ENCODE measurements at regions not wholly inside any gene's neighbourhood (a gene's known extent, or its start where the extent isn't known, plus 50 kb on each side); places are given as distances from the start of the nearest gene placed in this dataset.
A peak's percentile ranks its signal among the peaks of the same experiment; 100 is the strongest.

GRCh38 chr11:10913075-10913474, 55.2 kb upstream of the ZBED5 start:
- Histone ChIP-seq H3K36me3 (no peaks in the 10 kb centered on the region), H3K27me3 (no peaks in the 10 kb centered on the region), H3K4me1 (peaks cover 5 to 20% (median 14%) of the 10 kb centered on the region in 4 donors), H3K4me3 (no peak overlapping the region), H3K9me3 (no peaks in the 10 kb centered on the region), H3K27ac (replicated peaks in 1 of 4) (no peak overlapping the region)
- intact Hi-C loops (cut with DNase I), result loop anchor here (5.0 to 10.0 kb wide), 2 partner anchors 121 to 538 kb away; no protein-coding TSS in a partner anchor
- WGBS, result 75% methylated on average over 1 of the region's 1 CpG
- peak; percentile 50 for DNase-seq (ENCODE audit: extremely low spot score)
- no peak for TF ChIP-seq CTCF (IDR thresholded peaks at IDR 0.05)
- no peak for TF ChIP-seq POLR2AphosphoS5 (IDR thresholded peaks at IDR 0.05)
- no peak for TF ChIP-seq POLR2A (IDR thresholded peaks at IDR 0.05; ENCODE audit: low read depth)
- TF ChIP-seq EP300 (IDR thresholded peaks at IDR 0.05), result no peak

DNA sequence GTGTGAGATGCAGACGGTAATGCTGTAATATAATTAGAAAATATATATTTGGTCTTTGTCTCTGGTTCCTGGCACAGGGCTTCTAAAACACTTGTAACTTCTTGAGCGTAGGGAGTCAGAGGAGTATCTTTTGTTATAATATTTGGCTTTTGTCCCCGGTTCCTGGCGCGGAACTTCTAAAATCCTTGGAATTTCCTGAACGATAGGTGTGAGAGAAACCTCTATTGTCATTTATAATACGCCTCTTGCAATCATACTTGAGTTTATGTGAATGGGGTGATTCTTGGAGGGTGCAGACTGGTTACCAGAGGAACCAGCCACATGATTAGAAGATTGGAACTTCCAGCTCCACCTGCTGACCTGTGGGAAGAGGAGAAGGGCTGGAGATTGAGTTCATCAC, 54.1 kb upstream of the ZBED5 start:
- Histone ChIP-seq H3K4me3 (peak overlapping the region in 1 of 4 donors; percentile 20), H3K36me3 (no peaks in the 10 kb centered on the region), H3K27ac (replicated peaks in 1 of 4) (peak overlapping the region in 2 of 4 donors; percentile 55 to 60), H3K27me3 (no peaks in the 10 kb centered on the region), H3K4me1 (peaks cover 5 to 20% (median 16%) of the 10 kb centered on the region in 4 donors), H3K9me3 (no peaks in the 10 kb centered on the region)
- intact Hi-C loops (cut with DNase I), result loop anchor here (5.0 to 10.0 kb wide), 2 partner anchors 120 to 537 kb away; no protein-coding TSS in a partner anchor
- WGBS, result 48% methylated on average over 7 of the region's 7 CpGs
- TF ChIP-seq EP300 (IDR thresholded peaks at IDR 0.05) (no peak), CTCF (IDR thresholded peaks at IDR 0.05) (no peak), POLR2A (IDR thresholded peaks at IDR 0.05; ENCODE audit: low read depth) (no peak), POLR2AphosphoS5 (IDR thresholded peaks at IDR 0.05) (peak in 1 of 2 donors; percentile 15)
- DNase-seq (ENCODE audit: extremely low spot score), result no peak

DNA sequence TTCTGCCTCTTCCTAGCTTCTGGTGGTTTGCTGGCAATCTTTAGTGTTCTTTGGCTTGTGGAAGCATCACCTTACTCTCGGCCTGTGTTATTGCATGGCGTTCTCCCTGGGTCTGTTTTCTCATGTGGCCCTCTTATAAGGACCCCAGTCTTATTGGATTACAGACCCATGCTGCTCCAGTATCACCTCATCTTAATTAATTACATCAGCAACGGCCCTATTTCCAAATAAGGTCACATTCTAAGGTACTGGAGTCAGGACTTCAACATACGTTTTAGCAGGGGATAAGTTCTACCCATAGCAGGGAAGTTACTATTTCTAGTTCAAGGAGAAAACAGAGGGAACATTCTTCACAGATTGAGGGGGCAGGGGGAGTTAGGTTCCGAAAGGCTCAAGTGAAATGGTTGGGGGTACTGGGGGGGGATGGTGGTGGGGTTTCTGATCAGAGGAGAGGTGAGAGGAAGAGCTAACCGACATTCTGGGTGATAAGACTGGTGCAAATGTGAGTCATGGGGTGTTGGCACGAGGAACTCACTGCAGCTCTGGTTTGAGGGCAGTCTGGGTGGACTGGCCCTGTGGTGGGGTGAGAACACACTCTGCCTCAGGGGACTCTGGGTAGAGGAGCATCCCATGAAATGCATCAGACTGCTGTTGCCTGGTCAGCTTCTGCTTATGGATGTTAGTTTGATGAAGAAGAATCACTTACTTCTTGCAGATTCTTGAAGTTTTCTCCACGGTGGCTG, 51.5 kb upstream of the ZBED5 start:
- Histone ChIP-seq H3K36me3 (no peaks in the 10 kb centered on the region), H3K4me1 (peaks cover 5 to 26% (median 16%) of the 10 kb centered on the region in 4 donors), H3K4me3 (no peak overlapping the region), H3K27ac (replicated peaks in 1 of 4) (no peak overlapping the region), H3K9me3 (no peaks in the 10 kb centered on the region), H3K27me3 (no peaks in the 10 kb centered on the region)
- intact Hi-C loops (cut with DNase I), result no loop called here
- no peak for DNase-seq (ENCODE audit: extremely low spot score)
- TF ChIP-seq POLR2A (IDR thresholded peaks at IDR 0.05; ENCODE audit: low read depth), result no peak
- TF ChIP-seq CTCF (IDR thresholded peaks at IDR 0.05), result no peak
- TF ChIP-seq EP300 (IDR thresholded peaks at IDR 0.05), result no peak
- TF ChIP-seq POLR2AphosphoS5 (IDR thresholded peaks at IDR 0.05), result no peak
- WGBS, result 69% methylated on average over 8 of the region's 8 CpGs

DNA sequence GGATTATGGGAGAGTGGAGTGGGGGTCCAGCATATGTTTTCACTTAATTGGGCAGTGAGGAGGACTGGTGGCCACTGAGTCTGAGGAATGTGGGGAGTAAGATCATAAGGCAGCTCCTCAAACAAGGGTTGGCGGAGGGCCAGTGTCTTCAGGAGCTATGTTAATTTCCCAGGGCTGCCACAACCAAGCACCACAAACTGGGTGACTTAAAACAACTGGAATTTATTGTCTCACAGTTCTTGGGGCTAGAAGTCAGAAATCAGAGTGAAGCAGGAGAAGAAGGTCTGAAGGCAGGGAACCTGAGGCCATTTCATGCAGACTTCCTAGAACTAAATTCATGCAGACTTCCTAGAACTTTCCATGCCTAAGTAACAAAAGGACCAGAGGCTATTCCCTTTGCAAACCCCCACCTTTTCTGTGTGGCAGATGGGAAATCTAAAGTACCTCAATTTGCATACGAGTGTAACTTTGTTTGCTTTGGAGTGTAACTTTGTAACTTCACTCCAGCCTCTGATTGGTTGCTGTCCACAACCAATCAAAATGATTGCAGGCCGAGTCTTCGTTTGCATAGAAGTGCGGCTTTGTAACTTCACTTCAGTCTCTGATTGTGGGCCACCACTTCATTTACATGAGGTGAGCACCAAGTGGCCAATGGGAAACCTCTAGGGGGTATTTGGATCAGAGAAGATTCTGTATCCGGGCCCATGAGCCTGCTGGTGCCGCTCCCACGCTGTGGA, 50.5 kb upstream of the ZBED5 start:
- 98% methylated on average over 8 of the region's 8 CpGs for WGBS
- intact Hi-C loops (cut with DNase I), result no loop called here
- no peak overlapping the region for H3K4me3 ChIP-seq

More for the DNA sequence above, 50.5 kb upstream of the ZBED5 start:
- Histone ChIP-seq H3K36me3 (no peaks in the 10 kb centered on the region), H3K27ac (replicated peaks in 1 of 4) (no peak overlapping the region), H3K9me3 (no peaks in the 10 kb centered on the region), H3K27me3 (no peaks in the 10 kb centered on the region), H3K4me1 (peaks cover 5 to 26% (median 16%) of the 10 kb centered on the region in 4 donors)
- TF ChIP-seq EP300 (IDR thresholded peaks at IDR 0.05) (no peak), CTCF (IDR thresholded peaks at IDR 0.05) (no peak), POLR2A (IDR thresholded peaks at IDR 0.05; ENCODE audit: low read depth) (no peak), POLR2AphosphoS5 (IDR thresholded peaks at IDR 0.05) (no peak)
- no peak for DNase-seq (ENCODE audit: extremely low spot score)

Measured in esophagus muscularis mucosa (tissue), 4 donors.